Activated CD4-positive, alpha-beta T cell treated with anti-CD3 and anti-CD28 coated beads, Interleukin-2, amount 50 U/mL, for 24 hours (primary cell): ENCODE measurements at regions not wholly inside any gene's neighbourhood (a gene's known extent, or its start where the extent isn't known, plus 50 kb on each side); places are given as distances from the start of the nearest gene placed in this dataset.

ENCODE experiments used
- DNase-seq, 2 donors: peaks; one replicate each; pipeline ENCODE4 v3.0.0-alpha.2; 2020; ENCODE audit warnings: low read depth in 1 of 2, low spot score in 1 of 2

GRCh38 chrX:39915081-39915480, 182.7 kb downstream of the BCOR start:
- no peak for DNase-seq

GRCh38 chrX:39915596-39915995, 182.2 kb downstream of the BCOR start:
- DNase-seq: no peak

GRCh38 chrX:39921838-39922237, 175.9 kb downstream of the BCOR start:
- DNase-seq: no peak

- no peak for DNase-seq
Observed at GRCh38 chrX:39922488-39922887, 175.3 kb downstream of the BCOR start.

- DNase-seq: no peak
Observed at GRCh38 chrX:39922926-39923325, 174.8 kb downstream of the BCOR start.

- no peak for DNase-seq
Observed at GRCh38 chrX:39927380-39927779, 170.4 kb downstream of the BCOR start.

GRCh38 chrX:39928704-39929378, 168.9 kb downstream of the BCOR start:
- no peak for DNase-seq

GRCh38 chrX:39929379-39930025, 168.3 kb downstream of the BCOR start:
- DNase-seq: no peak

GRCh38 chrX:39930786-39931528, 166.8 kb downstream of the BCOR start:
- no peak for DNase-seq

GRCh38 chrX:39931529-39932282, 166.1 kb downstream of the BCOR start:
- DNase-seq: no peak

GRCh38 chrX:39935411-39936064, 162.2 kb downstream of the BCOR start:
- no peak for DNase-seq

- no peak for DNase-seq
Observed at GRCh38 chrX:39936886-39937770, 160.6 kb downstream of the BCOR start.

- no peak for DNase-seq
Observed at GRCh38 chrX:39938466-39938865, 159.3 kb downstream of the BCOR start.

- DNase-seq: no peak
Observed at GRCh38 chrX:39939678-39940077, 158.1 kb downstream of the BCOR start.

- no peak for DNase-seq
Observed at GRCh38 chrX:39941332-39941920, 156.3 kb downstream of the BCOR start.

- DNase-seq: no peak
Observed at GRCh38 chrX:39944416-39944815, 153.3 kb downstream of the BCOR start.

- DNase-seq: no peak
Observed at GRCh38 chrX:39945709-39946108, 152.0 kb downstream of the BCOR start.

GRCh38 chrX:39946822-39947221, 150.9 kb downstream of the BCOR start:
- no peak for DNase-seq

GRCh38 chrX:39948582-39948981, 149.2 kb downstream of the BCOR start:
- DNase-seq: no peak
